SK-N-MC (cell line): ENCODE measurements at regions not wholly inside any gene's neighbourhood (a gene's known extent, or its start where the extent isn't known, plus 50 kb on each side); places are given as distances from the start of the nearest gene placed in this dataset.

ENCODE experiments used
- EZH2 ChIP-seq: fragments of 200-600 bp; sonication (generic); IDR thresholded peaks from one replicate; pipeline ENCODE4 v1.6.1; 2017; ENCODE audit warnings: antibody characterized with exemption
- FOXP2 ChIP-seq: optimal IDR thresholded peaks from 2 replicates; pipeline ENCODE3; 2011; ENCODE audit warnings: mild to moderate bottlenecking, moderate library complexity; ENCODE audit not compliant: insufficient read depth; ENCODE audit errors: extremely low read length, control extremely low read depth
- POLR2AphosphoS5 ChIP-seq: IDR thresholded peaks from 2 replicates; pipeline ENCODE4 v1.6.1; 2012; ENCODE audit warnings: mild to moderate bottlenecking, low read depth, low read length, borderline replicate concordance

DNA sequence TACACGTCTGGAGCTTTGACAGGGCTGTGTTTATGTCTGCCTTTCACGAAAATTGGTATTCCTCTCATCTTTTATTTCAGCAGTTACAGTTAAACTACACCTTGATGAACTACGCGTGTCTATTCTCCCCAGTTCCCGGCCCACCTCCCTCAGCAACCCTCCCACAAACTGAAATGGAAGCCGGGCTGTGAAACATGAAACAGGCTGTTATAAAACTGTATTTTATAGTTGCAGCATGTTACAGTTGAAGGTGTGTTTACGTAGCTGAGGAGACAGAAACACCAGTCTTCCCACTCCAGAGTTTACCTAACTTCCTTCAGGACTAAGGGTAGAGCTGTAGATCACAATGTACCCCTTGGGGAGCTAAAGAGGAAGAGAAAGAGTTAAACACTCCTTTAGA lies 228.3 kb upstream of the ZNF32 start:
- TF ChIP-seq POLR2AphosphoS5 (no peak), EZH2 (no peak), FOXP2 (no peak)
